ENCODE measurements at regions not wholly inside any gene's neighbourhood (a gene's known extent, or its start where the extent isn't known, plus 50 kb on each side); places are given as distances from the start of the nearest gene placed in this dataset.
A peak's percentile ranks its signal among the peaks of the same experiment; 100 is the strongest.

- TF ChIP-seq RAD21 (IDR thresholded peaks at IDR 0.05 in 1 of 2, conservative IDR thresholded peaks at IDR 0.05 in 1 of 2; ENCODE audit: low read depth in 2 of 2, low read length in 2 of 2), result peak; percentile 81 to 86
Observed at GRCh38 chr5:5886812-5887486, 464.5 kb downstream of the ICE1 start (continued).

Data from H1 (cell line).